HG02981 (cell line): ENCODE measurements at regions not wholly inside any gene's neighbourhood (a gene's known extent, or its start where the extent isn't known, plus 50 kb on each side); places are given as distances from the start of the nearest gene placed in this dataset.

Experiments
- ATAC-seq: cut with Tn5 transposase; IDR thresholded peaks from one replicate; pipeline ENCODE4 v1.9.1; 2021; ENCODE audit warnings: mild to moderate bottlenecking, moderate library complexity; ENCODE audit not compliant: unreplicated experiment

GRCh38 chr7:20932785-20933527, 146.3 kb upstream of the SP8 start:
- ATAC-seq = no peak

- ATAC-seq = no peak
Observed at GRCh38 chr7:20945451-20945850, 158.8 kb upstream of the SP8 start.

GRCh38 chr7:20952916-20953315, 166.2 kb upstream of the SP8 start:
- ATAC-seq = no peak

- no peak for ATAC-seq
Observed at GRCh38 chr7:20954711-20955619, 168.3 kb upstream of the SP8 start.

GRCh38 chr7:20958572-20958971, 171.9 kb upstream of the SP8 start:
- no peak for ATAC-seq

GRCh38 chr7:20959281-20959680, 172.6 kb upstream of the SP8 start:
- no peak for ATAC-seq

- ATAC-seq = no peak
Observed at GRCh38 chr7:20963556-20964280, 177.0 kb upstream of the SP8 start.

- ATAC-seq = no peak
Observed at GRCh38 chr7:20964281-20964918, 177.7 kb upstream of the SP8 start.

GRCh38 chr7:20971219-20971618, 184.5 kb upstream of the SP8 start:
- no peak for ATAC-seq

GRCh38 chr7:20980232-20980631, 193.5 kb upstream of the SP8 start:
- ATAC-seq = no peak

- no peak for ATAC-seq
Observed at GRCh38 chr7:20980668-20981264, 194.1 kb upstream of the SP8 start.

- ATAC-seq = no peak
Observed at GRCh38 chr7:20988340-20988739, 201.7 kb upstream of the SP8 start.

- no peak for ATAC-seq
Observed at GRCh38 chr7:20991544-20991943, 204.9 kb upstream of the SP8 start.

- no peak for ATAC-seq
Observed at GRCh38 chr7:20993693-20994092, 207.0 kb upstream of the SP8 start.

GRCh38 chr7:20998309-20998708, 211.6 kb upstream of the SP8 start:
- no peak for ATAC-seq

GRCh38 chr7:21011153-21011552, 224.5 kb upstream of the SP8 start:
- no peak for ATAC-seq

GRCh38 chr7:21013765-21014539, 227.3 kb upstream of the SP8 start:
- no peak for ATAC-seq

- no peak for ATAC-seq
Observed at GRCh38 chr7:21020667-21021066, 234.0 kb upstream of the SP8 start.

- no peak for ATAC-seq
Observed at GRCh38 chr7:21023841-21024484, 237.3 kb upstream of the SP8 start.
